OCI-LY3 (cell line): ENCODE measurements at regions not wholly inside any gene's neighbourhood (a gene's known extent, or its start where the extent isn't known, plus 50 kb on each side); places are given as distances from the start of the nearest gene placed in this dataset.

Source experiments
- H2AFZ ChIP-seq: fragments of 200-600, 300-600 bp; shearing (Covaris generic); 2 replicates; pipeline ENCODE4 v1.6.0; 2014; ENCODE audit warnings: antibody characterized with exemption, low read depth, low read length
- H3K27ac ChIP-seq: fragments of 200-600, 300-600 bp; sonication (generic); 2 replicates; pipeline ENCODE4 v1.5.1; 2014; ENCODE audit warnings: mild to moderate bottlenecking, low read length, moderate library complexity, mixed read lengths
- H3K27me3 ChIP-seq: fragments of 200-600, 300-600 bp; sonication (generic); 2 replicates; pipeline ENCODE4 v1.6.1; 2014; ENCODE audit warnings: low read depth, low read length, mixed read lengths
- H3K36me3 ChIP-seq: fragments of 200-600, 300-600 bp; sonication (generic); replicated peaks from 2 replicates; pipeline ENCODE3; 2014; ENCODE audit warnings: low read depth, low read length, mixed read lengths
- H3K4me1 ChIP-seq: fragments of 300-600, 200-600 bp; sonication (generic); 2 replicates; pipeline ENCODE4 v1.6.1; 2014; ENCODE audit warnings: low read length, mixed read lengths
- H3K4me2 ChIP-seq: fragments of 200-600, 300-600 bp; sonication (generic); 2 replicates; pipeline ENCODE4 v1.6.1; 2014; ENCODE audit warnings: low read length, mixed read lengths
- H3K4me3 ChIP-seq: fragments of 300-600, 200-600 bp; sonication (generic); 2 replicates; pipeline ENCODE4 v1.5.1; 2014; ENCODE audit warnings: antibody characterized with exemption, mild to moderate bottlenecking, low read length, moderate library complexity
- H3K79me2 ChIP-seq: fragments of 300-600, 200-600 bp; shearing (Covaris generic); 2 replicates; pipeline ENCODE4 v1.6.1; 2014; ENCODE audit warnings: mild to moderate bottlenecking, low read length, mixed read lengths
- H3K9ac ChIP-seq: fragments of 300-600, 200-600 bp; shearing (Covaris generic); 2 replicates; pipeline ENCODE4 v1.6.0; 2014; ENCODE audit warnings: mild to moderate bottlenecking, low read length, moderate library complexity
- H3K9me3 ChIP-seq: fragments of 200-600, 300-600 bp; shearing (Covaris generic); 2 replicates; pipeline ENCODE4 v1.6.1; 2014; ENCODE audit warnings: low read length, mixed read lengths; ENCODE audit not compliant: insufficient read depth
- H4K20me1 ChIP-seq: fragments of 200-600, 300-600 bp; sonication (generic); 2 replicates; pipeline ENCODE4 v1.6.1; 2016; ENCODE audit warnings: low read length, mixed read lengths; ENCODE audit not compliant: insufficient read depth
- EZH2phosphoT487 ChIP-seq: fragments of 200-600 bp; shearing (Covaris generic); IDR thresholded peaks from 2 replicates; pipeline ENCODE4 v1.6.1; 2018; ENCODE audit warnings: antibody characterized with exemption, mixed run types, low read depth
- TF ChIP-seq, protein P1 (sequence below): fragments of 200-600, 300-600 bp; sonication (generic); IDR thresholded peaks from 2 replicates; pipeline ENCODE4 v1.5.1; 2014; ENCODE audit warnings: antibody characterized with exemption, low read length, low read depth

GRCh38 chr10:18955061-18955460, 93.5 kb upstream of the MALRD1 start:
- Histone ChIP-seq H3K4me1 (no peaks in the 10 kb centered on the region), H3K79me2 (no peaks in the 10 kb centered on the region), H3K27me3 (no peaks in the 10 kb centered on the region), H4K20me1 (no peaks in the 10 kb centered on the region), H3K9ac (no peak overlapping the region), H3K4me2 (no peak overlapping the region), H3K4me3 (no peak overlapping the region), H3K27ac (no peak overlapping the region), H2AFZ (no peak overlapping the region), H3K36me3 (no peaks in the 10 kb centered on the region), H3K9me3 (no peaks in the 10 kb centered on the region)
- TF ChIP-seq, protein P1, sequence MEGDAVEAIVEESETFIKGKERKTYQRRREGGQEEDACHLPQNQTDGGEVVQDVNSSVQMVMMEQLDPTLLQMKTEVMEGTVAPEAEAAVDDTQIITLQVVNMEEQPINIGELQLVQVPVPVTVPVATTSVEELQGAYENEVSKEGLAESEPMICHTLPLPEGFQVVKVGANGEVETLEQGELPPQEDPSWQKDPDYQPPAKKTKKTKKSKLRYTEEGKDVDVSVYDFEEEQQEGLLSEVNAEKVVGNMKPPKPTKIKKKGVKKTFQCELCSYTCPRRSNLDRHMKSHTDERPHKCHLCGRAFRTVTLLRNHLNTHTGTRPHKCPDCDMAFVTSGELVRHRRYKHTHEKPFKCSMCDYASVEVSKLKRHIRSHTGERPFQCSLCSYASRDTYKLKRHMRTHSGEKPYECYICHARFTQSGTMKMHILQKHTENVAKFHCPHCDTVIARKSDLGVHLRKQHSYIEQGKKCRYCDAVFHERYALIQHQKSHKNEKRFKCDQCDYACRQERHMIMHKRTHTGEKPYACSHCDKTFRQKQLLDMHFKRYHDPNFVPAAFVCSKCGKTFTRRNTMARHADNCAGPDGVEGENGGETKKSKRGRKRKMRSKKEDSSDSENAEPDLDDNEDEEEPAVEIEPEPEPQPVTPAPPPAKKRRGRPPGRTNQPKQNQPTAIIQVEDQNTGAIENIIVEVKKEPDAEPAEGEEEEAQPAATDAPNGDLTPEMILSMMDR = no peak
- no peak for TF ChIP-seq EZH2phosphoT487

DNA sequence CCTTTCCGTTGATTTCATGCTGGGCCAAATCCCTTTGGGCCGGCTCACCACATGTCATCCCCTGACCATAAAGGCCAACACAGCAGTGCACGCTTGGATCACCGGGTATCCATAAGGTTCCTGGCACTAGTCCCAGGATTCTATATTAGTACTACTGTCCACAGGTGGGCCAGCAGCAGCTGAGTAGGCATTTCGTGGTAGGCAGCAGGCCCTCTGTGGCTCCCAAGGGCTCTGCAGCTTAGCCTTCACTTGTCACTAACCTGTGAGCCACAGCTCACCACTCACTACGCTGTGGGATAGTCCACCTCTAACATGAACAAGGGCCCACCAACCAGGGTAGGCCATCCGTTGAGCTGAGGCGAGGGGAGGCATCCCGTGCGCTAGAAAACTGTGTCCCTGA, 89.2 kb upstream of the MALRD1 start:
- Histone ChIP-seq H3K36me3 (no peaks in the 10 kb centered on the region), H4K20me1 (no peaks in the 10 kb centered on the region), H3K9me3 (no peaks in the 10 kb centered on the region), H3K27me3 (no peaks in the 10 kb centered on the region), H3K4me1 (no peaks in the 10 kb centered on the region), H2AFZ (no peak overlapping the region), H3K27ac (no peak overlapping the region), H3K9ac (no peak overlapping the region), H3K4me2 (no peak overlapping the region), H3K79me2 (no peaks in the 10 kb centered on the region), H3K4me3 (no peak overlapping the region)
- TF ChIP-seq EZH2phosphoT487 = no peak
- TF ChIP-seq, protein P1 = no peak

DNA sequence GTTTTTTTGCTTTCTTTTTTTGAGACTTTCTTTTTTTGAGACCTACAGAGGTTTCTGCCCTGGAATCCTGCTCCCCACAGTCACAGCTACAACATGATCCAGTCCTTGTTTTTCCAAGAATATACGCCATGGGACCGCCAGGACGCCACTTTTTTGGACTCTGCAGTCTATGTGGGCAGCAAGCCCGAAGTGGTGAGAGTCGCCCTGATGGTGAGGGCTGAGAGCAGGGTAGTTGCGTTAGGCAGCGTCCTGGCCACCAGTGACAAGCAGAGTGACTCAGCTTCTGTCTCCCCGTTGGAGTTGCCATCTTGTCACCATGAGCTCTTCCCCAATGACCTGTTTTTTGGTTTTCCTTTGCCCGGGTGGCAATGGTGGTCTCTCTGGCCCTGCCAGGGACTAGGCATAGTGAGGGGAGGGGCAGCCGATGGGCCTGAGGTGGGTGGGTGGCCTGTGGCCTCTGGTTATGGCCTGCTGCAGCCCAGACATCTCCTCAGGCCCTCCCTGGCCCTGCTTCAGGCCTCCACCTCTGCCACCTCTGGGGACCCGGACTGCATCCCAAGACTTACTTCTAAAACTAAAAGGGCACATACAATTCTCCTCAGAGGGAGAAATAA, 88.0 kb upstream of the MALRD1 start:
- no peaks in the 10 kb centered on the region for H3K4me1 ChIP-seq
- H3K9ac ChIP-seq = no peak overlapping the region
- TF ChIP-seq, protein P1 = no peak
- no peak for TF ChIP-seq EZH2phosphoT487
- H3K4me2 ChIP-seq = no peak overlapping the region
- no peaks in the 10 kb centered on the region for H3K36me3 ChIP-seq
- H2AFZ ChIP-seq = no peak overlapping the region
- no peak overlapping the region for H3K4me3 ChIP-seq
- H4K20me1 ChIP-seq = no peaks in the 10 kb centered on the region
- no peaks in the 10 kb centered on the region for H3K27me3 ChIP-seq
- H3K79me2 ChIP-seq = no peaks in the 10 kb centered on the region
- H3K9me3 ChIP-seq = no peaks in the 10 kb centered on the region
- H3K27ac ChIP-seq = no peak overlapping the region

DNA sequence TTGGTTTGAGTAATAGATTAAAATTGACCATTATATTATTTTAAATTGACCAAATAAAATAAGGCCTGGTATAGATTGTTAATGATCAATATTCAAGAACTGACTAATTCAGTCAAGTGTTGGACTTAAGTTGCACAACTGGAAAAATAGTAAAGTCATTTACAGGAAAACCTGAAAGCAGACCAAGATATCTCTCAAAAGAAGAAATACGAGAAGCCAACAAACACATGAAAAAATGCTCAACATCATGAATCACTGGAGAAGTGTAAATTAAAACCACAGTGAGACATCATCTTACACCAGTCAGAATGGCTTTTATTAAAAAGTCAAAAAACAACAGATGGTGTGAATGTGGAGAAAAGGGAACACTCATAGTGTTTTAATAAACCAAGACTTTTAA, 80.4 kb upstream of the MALRD1 start:
- no peaks in the 10 kb centered on the region for H4K20me1 ChIP-seq
- no peak overlapping the region for H3K4me3 ChIP-seq
- H3K4me2 ChIP-seq = no peak overlapping the region
- H3K27ac ChIP-seq = no peak overlapping the region
- no peak overlapping the region for H3K9ac ChIP-seq
- no peaks in the 10 kb centered on the region for H3K36me3 ChIP-seq
- H3K79me2 ChIP-seq = no peaks in the 10 kb centered on the region
- no peak overlapping the region for H2AFZ ChIP-seq
- no peaks in the 10 kb centered on the region for H3K27me3 ChIP-seq
- H3K9me3 ChIP-seq = no peaks in the 10 kb centered on the region
- H3K4me1 ChIP-seq = no peaks in the 10 kb centered on the region
- TF ChIP-seq, protein P1 = no peak
- TF ChIP-seq EZH2phosphoT487 = no peak
